Brain microvascular endothelial cell (primary cell): ENCODE measurements at regions not wholly inside any gene's neighbourhood (a gene's known extent, or its start where the extent isn't known, plus 50 kb on each side); places are given as distances from the start of the nearest gene placed in this dataset.

Experiments
- DNase-seq: peaks from one replicate; pipeline ENCODE4 v3.0.0-alpha.2; 2020
- H3K27ac ChIP-seq: fragments of 250-450 bp; sonication (Bioruptor Pico); 2 replicates; pipeline ENCODE4 v1.5.1; 2020; ENCODE audit warnings: mild to moderate bottlenecking, moderate library complexity
- H3K27me3 ChIP-seq: fragments of 250-450 bp; sonication (Bioruptor Pico); replicated peaks from 2 replicates; pipeline ENCODE4 v1.5.1; 2020; ENCODE audit warnings: mild to moderate bottlenecking
- H3K36me3 ChIP-seq: fragments of 250-450 bp; sonication (Bioruptor Pico); replicated peaks from 2 replicates; pipeline ENCODE4 v1.5.1; 2020; ENCODE audit warnings: mild to moderate bottlenecking
- H3K4me3 ChIP-seq: 2 replicates; pipeline ENCODE4 v1.5.1; 2011; ENCODE audit warnings: low read depth, mild to moderate bottlenecking, control low read depth, low read length, moderate library complexity
- in situ Hi-C: cut with HindIII; loops from 2 replicates; pipeline ENCODE4 v1.10.0; 2017; ENCODE audit warnings: low sequenced_read_pairs, low pct_ligation_motif_present
- TF ChIP-seq, protein P1 (sequence below): IDR thresholded peaks from 2 replicates; pipeline ENCODE4 v1.5.1; 2011; ENCODE audit warnings: low read depth, mild to moderate bottlenecking, moderate library complexity, low read length, control low read depth, inconsistent platforms; ENCODE audit errors: missing control alignments

DNA sequence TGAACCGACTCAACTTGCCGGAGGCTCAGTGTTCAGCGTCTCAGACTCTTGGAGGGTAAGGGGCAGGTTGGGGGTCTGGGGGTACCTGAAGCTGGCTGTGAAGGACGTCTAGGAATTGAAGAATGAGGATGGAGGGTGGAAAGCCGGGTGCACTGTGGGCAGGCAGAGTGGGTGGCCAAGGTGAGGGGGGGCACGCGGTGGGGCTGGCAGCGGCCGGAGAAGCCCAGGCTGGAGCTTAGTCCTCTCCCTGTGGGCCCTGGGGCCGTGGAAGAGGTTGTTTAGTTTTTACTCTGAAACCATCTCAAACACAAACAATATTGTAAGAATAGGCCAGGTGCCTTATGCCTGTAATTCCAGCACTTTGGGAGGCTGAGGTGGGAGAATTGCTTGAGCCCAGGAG is 83.4 kb downstream of the UNCX start:
- in situ Hi-C loops = no loop called here
- Histone ChIP-seq H3K27me3 (no peaks in the 10 kb centered on the region), H3K27ac (no peak overlapping the region), H3K36me3 (no peaks in the 10 kb centered on the region), H3K4me3 (no peak overlapping the region)
- TF ChIP-seq, protein P1, sequence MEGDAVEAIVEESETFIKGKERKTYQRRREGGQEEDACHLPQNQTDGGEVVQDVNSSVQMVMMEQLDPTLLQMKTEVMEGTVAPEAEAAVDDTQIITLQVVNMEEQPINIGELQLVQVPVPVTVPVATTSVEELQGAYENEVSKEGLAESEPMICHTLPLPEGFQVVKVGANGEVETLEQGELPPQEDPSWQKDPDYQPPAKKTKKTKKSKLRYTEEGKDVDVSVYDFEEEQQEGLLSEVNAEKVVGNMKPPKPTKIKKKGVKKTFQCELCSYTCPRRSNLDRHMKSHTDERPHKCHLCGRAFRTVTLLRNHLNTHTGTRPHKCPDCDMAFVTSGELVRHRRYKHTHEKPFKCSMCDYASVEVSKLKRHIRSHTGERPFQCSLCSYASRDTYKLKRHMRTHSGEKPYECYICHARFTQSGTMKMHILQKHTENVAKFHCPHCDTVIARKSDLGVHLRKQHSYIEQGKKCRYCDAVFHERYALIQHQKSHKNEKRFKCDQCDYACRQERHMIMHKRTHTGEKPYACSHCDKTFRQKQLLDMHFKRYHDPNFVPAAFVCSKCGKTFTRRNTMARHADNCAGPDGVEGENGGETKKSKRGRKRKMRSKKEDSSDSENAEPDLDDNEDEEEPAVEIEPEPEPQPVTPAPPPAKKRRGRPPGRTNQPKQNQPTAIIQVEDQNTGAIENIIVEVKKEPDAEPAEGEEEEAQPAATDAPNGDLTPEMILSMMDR = no peak
- DNase-seq = no peak

DNA sequence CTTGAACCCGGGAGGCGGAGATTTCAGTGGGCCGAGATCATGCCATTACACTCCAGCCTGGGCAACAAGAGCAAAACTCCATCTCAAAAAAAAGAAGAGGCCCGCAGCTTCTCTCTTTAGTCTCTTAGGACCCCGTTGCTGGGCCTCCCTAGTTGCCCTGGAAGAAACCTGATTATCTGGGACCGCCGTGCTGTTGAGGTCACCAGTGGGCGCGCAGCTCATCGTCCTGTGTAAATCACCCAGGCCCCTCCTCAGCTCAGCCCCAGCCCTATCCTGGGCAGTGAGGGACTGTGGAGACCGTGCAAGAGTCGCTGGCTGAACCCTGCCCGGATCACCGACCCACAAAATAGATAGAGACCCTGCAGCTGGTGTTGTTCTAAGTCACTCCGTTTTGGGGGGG is 85.0 kb downstream of the UNCX start:
- TF ChIP-seq, protein P1 = no peak
- peaks cover 9% of the 10 kb centered on the region for H3K27me3 ChIP-seq
- H3K36me3 ChIP-seq = no peaks in the 10 kb centered on the region
- in situ Hi-C loops = no loop called here
- no peak overlapping the region for H3K27ac ChIP-seq
- DNase-seq = no peak
- no peak overlapping the region for H3K4me3 ChIP-seq

DNA sequence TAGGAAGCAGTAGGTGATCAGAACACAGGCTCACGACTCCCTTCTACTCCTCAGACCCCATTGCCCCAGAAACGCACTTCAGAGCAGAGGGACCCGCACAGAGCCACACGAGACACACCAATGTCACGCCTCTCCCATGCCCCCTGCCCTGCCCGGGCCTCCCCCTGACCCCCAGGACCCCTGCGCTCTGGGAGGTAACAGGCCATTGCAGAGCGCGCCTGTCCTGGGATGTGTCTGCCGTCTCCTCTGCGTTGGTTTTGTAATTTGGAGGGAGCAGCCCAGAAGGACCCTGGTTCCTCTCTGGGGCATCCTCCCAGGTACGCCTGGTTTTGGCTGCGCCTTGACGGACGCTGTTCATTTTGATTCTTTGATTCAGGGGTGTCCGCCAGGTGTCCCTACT is 85.4 kb downstream of the UNCX start:
- Histone ChIP-seq H3K27ac (no peak overlapping the region), H3K4me3 (no peak overlapping the region), H3K27me3 (peaks cover 13% of the 10 kb centered on the region), H3K36me3 (no peaks in the 10 kb centered on the region)
- no peak for DNase-seq
- in situ Hi-C loops = no loop called here
- TF ChIP-seq, protein P1 = no peak

DNA sequence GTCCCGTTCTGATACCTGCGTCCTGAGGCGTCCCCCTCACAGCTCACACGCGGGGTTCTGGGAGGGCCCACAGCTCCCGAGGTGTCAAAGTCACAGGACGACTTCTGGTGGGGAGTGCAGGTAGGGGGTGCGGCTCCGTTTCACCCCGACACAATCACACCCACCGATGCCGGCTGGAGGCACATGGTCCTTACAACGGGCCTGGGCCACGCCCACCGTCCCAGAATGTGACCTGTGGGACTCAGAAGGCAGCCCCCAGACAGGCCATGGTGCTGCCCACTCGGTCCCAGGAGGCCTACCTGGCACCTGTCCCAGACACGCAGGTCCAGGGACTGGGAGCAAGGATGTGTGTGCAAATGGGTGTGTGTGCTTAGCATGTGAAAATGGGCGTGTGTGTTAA is 86.0 kb downstream of the UNCX start:
- in situ Hi-C loops = no loop called here
- TF ChIP-seq, protein P1 = no peak
- Histone ChIP-seq H3K4me3 (no peak overlapping the region), H3K36me3 (no peaks in the 10 kb centered on the region), H3K27ac (no peak overlapping the region), H3K27me3 (peaks cover 19% of the 10 kb centered on the region)
- no peak for DNase-seq

DNA sequence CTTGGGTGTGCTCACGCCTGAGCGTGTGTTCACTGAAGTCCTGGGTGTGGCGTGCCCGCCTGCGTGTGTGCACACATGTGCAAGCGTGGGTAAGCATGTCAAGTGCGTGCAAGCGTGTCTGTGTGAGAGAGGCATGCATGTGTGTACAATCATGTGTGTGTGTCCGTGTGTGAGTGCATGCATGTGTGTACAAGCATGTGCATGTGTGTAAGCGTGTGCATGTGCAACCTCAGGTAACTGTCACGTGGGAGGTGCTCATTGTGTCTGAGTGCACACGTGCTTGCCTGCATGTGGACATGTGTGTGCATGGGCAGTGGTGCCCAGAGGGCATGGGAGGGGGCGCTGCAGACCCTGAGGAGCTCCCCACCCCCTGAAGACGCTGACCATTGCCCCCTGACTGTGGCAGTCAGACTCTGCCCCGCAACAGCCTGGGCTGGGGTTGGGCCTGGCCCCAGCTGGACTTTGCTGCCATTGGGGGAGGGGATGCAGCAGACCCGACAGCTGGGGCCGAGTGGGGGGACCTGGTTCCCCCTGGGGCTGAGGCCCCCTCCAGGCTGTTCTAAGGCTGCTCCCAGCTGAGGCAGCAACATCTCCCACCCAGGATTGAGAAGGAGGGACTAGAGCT is 88.1 kb downstream of the UNCX start:
- peaks cover 29% of the 10 kb centered on the region for H3K27me3 ChIP-seq
- DNase-seq = no peak
- no peak overlapping the region for H3K4me3 ChIP-seq
- in situ Hi-C loops = no loop called here
- TF ChIP-seq, protein P1 = no peak
- no peaks in the 10 kb centered on the region for H3K36me3 ChIP-seq
- no peak overlapping the region for H3K27ac ChIP-seq

DNA sequence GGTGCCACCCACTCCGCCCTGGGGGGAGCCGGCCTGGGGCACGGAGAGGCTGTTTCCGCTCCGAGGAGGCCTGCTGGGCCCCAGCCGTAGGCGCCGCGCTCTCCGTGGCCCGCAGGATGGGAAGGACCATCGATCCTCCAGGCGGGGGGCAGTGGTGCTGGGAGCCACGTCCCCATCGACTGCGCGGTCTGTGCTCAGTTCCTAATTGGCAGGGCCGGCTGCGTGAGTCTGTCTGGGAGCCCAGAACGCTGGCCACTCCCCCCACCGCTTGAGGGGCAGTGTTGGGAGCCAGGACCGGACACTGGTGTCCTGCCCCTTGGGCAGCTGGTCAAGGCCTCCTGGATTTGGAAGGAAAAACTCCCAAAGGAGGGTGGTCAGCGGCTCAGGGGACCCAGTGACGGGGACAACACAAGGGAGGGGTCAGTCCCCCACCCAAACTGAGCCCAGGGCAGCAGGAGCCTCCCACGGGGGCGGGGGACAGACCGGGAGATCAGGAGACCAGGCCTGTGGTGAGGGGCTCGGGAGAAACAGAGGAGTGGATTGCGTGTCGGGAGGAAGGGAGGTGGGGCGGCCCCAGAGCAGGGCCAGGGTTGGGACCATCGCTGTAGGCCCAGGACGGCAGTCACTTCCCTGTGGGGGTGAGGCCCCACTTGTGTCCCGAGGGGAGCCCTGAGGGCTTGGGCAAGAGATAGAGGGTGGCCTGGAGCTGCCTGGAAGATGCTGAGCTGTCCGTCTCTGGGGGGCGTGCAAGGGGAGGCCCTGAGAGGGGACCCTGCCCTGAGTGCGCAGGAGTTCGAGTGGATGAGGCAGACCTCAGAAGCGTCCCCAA is 89.0 kb downstream of the UNCX start:
- Histone ChIP-seq H3K36me3 (no peaks in the 10 kb centered on the region), H3K4me3 (no peak overlapping the region), H3K27ac (no peak overlapping the region), H3K27me3 (peaks cover 29% of the 10 kb centered on the region)
- in situ Hi-C loops = no loop called here
- TF ChIP-seq, protein P1 = no peak
- DNase-seq = no peak
